HepG2 (cell line): ENCODE measurements at regions not wholly inside any gene's neighbourhood (a gene's known extent, or its start where the extent isn't known, plus 50 kb on each side); places are given as distances from the start of the nearest gene placed in this dataset.

Experiments
- CENPX ChIP-seq: sonication (generic); formaldehyde crosslinking; IDR thresholded peaks from 2 replicates; pipeline ENCODE4 v1.9.0; 2021; ENCODE audit warnings: mild to moderate bottlenecking, missing genetic modification reagents, moderate library complexity
- CTCF ChIP-seq: sonication (generic); formaldehyde crosslinking; IDR thresholded peaks from 2 replicates; pipeline ENCODE4 v1.5.0; 2020; ENCODE audit warnings: mild to moderate bottlenecking, missing genetic modification reagents, moderate library complexity
- MED13 ChIP-seq: sonication (generic); formaldehyde crosslinking; IDR thresholded peaks from 2 replicates; pipeline ENCODE4 v1.5.0; 2020; ENCODE audit warnings: missing genetic modification reagents
- YY1 ChIP-seq: IDR thresholded peaks from 2 replicates; pipeline ENCODE4 v1.6.1; 2011; ENCODE audit warnings: low read length, low read depth, moderate library complexity, mild to moderate bottlenecking; ENCODE audit not compliant: insufficient read depth, insufficient replicate concordance

DNA sequence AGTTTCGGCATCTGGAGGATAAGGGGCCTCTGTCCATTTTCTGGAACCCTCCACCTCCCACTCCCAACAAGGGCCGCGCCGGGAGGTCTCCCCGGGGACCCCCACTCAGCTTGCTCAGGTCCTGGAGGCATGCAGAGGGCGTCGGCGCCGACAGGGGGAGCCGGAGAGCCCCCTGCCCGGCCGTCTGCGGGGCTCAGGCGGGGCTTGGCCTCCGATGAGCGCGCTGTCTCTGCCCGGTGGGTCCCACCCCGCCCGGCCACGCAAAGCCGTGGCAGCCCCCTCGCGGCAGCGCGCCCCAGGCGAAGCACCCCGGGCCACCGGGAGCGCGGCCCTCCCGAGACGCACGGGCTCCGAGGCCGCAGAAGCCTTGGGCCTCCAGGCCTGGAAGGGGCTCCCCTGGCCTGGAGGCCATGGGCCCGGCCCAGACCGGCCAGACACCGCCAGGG lies 149.7 kb upstream of the ZNF536 start:
- no peak for TF ChIP-seq YY1
- TF ChIP-seq CENPX (CRISPR knock-in tag) = no peak
- no peak for TF ChIP-seq MED13
- peak; percentile 66 for TF ChIP-seq CTCF (CRISPR knock-in tag)
